CD4-positive, alpha-beta memory T cell (primary cell): ENCODE measurements at regions not wholly inside any gene's neighbourhood (a gene's known extent, or its start where the extent isn't known, plus 50 kb on each side); places are given as distances from the start of the nearest gene placed in this dataset.

ENCODE experiments used
- CTCF ChIA-PET: fragments of 350-600 bp; sonication (Branson Sonifier 250); formaldehyde crosslinking; loops from one replicate; lab custom pipeline; 2021; ENCODE audit warnings: inconsistent platforms; ENCODE audit not compliant: partially characterized antibody; lab: Charles Lee
- POLR2A ChIA-PET: fragments of 350-600 bp; sonication (Branson Sonifier 250); formaldehyde crosslinking; loops from one replicate; lab custom pipeline; 2021; ENCODE audit not compliant: partially characterized antibody; lab: Charles Lee
- DNase-seq, 5 donors: peaks; one replicate each; pipeline versions ENCODE4 v3.0.0 to v3.0.0-alpha.2; 2020 to 2022; ENCODE audit warnings: mixed read lengths in 1 of 5
- H3K27ac ChIP-seq: one replicate; pipeline ENCODE4 v1.7.0; 2013; ENCODE audit warnings: low read depth, low read length
- H3K27me3 ChIP-seq: 2 replicates; pipeline ENCODE4 v1.7.0; 2013; ENCODE audit warnings: mild to moderate bottlenecking, low read length, moderate library complexity; ENCODE audit not compliant: insufficient read depth
- H3K36me3 ChIP-seq: 2 replicates; pipeline ENCODE4 v1.7.0; 2013; ENCODE audit warnings: mild to moderate bottlenecking, low read length, moderate library complexity; ENCODE audit not compliant: insufficient read depth
- H3K4me1 ChIP-seq: 2 replicates; pipeline ENCODE4 v1.7.0; 2013; ENCODE audit warnings: mild to moderate bottlenecking, low read length, moderate library complexity; ENCODE audit not compliant: insufficient read depth
- H3K4me3 ChIP-seq, 2 donors: one replicate each; pipeline ENCODE4 v1.7.0; 2013; ENCODE audit warnings: low read length in 2 of 2, mild to moderate bottlenecking in 1 of 2
- H3K9me3 ChIP-seq, 2 donors: one replicate each; pipeline ENCODE4 v1.7.0; 2013; ENCODE audit warnings: low read length in 2 of 2, control low read depth in 1 of 2; ENCODE audit not compliant: control insufficient read depth in 1 of 2
- H3K27ac Mint-ChIP-seq, 7 donors: one replicate each; pipeline ENCODE4 v1.8.0; 2020 to 2021; ENCODE audit warnings: mixed read lengths in 7 of 7, mild to moderate bottlenecking in 6 of 7, inconsistent platforms in 3 of 7, moderate library complexity in 3 of 7
- H3K27me3 Mint-ChIP-seq, 2 donors: one replicate each; pipeline ENCODE4 v1.8.0; 2020 to 2021; ENCODE audit warnings: mixed read lengths in 2 of 2
- H3K36me3 Mint-ChIP-seq, 2 donors: one replicate each; pipeline ENCODE4 v1.8.0; 2020 to 2021; ENCODE audit warnings: mixed read lengths in 2 of 2, inconsistent platforms in 1 of 2, mild to moderate bottlenecking in 1 of 2
- H3K4me1 Mint-ChIP-seq, 4 donors: one replicate each; pipeline ENCODE4 v1.8.0; 2020 to 2021; ENCODE audit warnings: mixed read lengths in 4 of 4, mild to moderate bottlenecking in 1 of 4
- H3K4me3 Mint-ChIP-seq, 8 donors: one replicate each; pipeline ENCODE4 v1.8.0; 2020 to 2021; ENCODE audit warnings: mixed read lengths in 8 of 8, mild to moderate bottlenecking in 7 of 8, moderate library complexity in 6 of 8, inconsistent platforms in 3 of 8
- H3K9me3 Mint-ChIP-seq, 8 donors: one replicate each; pipeline ENCODE4 v1.8.0; 2020 to 2021; ENCODE audit warnings: mixed read lengths in 8 of 8, mild to moderate bottlenecking in 5 of 8, inconsistent platforms in 3 of 8, moderate library complexity in 1 of 8
- intact Hi-C: fragments of 100-400 bp; cut with micrococcal nuclease; formaldehyde crosslinking; loops from one replicate; pipeline ENCODE4 v1.15.1; 2023

GRCh38 chrX:115459883-115460880, 100.8 kb upstream of the PLS3 start:
- H3K9me3 ChIP-seq: no peaks in the 10 kb centered on the region
- Mint-ChIP-seq H3K27ac (no peak overlapping the region), H3K9me3 (peaks cover 0 to 3% (median 0%) of the 10 kb centered on the region in 8 donors), H3K36me3 (no peaks in the 10 kb centered on the region), H3K27me3 (no peaks in the 10 kb centered on the region), H3K4me1 (no peaks in the 10 kb centered on the region), H3K4me3 (no peak overlapping the region)
- no peaks in the 10 kb centered on the region for H3K27me3 ChIP-seq
- H3K36me3 ChIP-seq: no peaks in the 10 kb centered on the region
- H3K4me3 ChIP-seq: no peak overlapping the region
- no peak for DNase-seq
- ChIA-PET CTCF (no interaction called here), POLR2A (no interaction called here)
- H3K27ac ChIP-seq: no peak overlapping the region
- no peaks in the 10 kb centered on the region for H3K4me1 ChIP-seq
- intact Hi-C loops: no loop called here

DNA sequence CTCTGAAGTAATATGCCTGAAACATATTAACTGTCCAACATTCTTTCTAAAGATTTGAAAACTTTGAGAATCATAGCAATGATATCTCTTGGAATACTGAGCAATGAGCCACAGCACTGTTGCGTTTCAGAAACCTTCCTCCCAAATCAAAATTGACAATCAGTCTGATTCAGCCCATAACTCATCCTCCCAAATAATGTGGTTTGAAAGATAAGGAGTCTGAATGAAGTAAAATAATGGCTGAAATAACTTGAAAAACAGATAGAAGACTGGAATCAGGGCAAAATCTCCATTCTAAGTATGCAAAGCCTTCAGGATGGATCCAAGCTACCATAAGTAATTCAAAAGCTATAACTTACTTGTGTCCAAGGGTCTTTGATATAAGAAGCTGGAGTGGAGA, 98.6 kb upstream of the PLS3 start:
- Mint-ChIP-seq H3K4me3 (no peak overlapping the region), H3K27ac (no peak overlapping the region), H3K4me1 (no peaks in the 10 kb centered on the region), H3K9me3 (no peaks in the 10 kb centered on the region), H3K27me3 (no peaks in the 10 kb centered on the region), H3K36me3 (no peaks in the 10 kb centered on the region)
- intact Hi-C loops: no loop called here
- ChIA-PET POLR2A (no interaction called here), CTCF (no interaction called here)
- DNase-seq: no peak
- H3K36me3 ChIP-seq: no peaks in the 10 kb centered on the region
- H3K4me1 ChIP-seq: no peaks in the 10 kb centered on the region
- H3K27me3 ChIP-seq: no peaks in the 10 kb centered on the region
- H3K27ac ChIP-seq: no peak overlapping the region
- H3K9me3 ChIP-seq: no peaks in the 10 kb centered on the region
- no peak overlapping the region for H3K4me3 ChIP-seq

DNA sequence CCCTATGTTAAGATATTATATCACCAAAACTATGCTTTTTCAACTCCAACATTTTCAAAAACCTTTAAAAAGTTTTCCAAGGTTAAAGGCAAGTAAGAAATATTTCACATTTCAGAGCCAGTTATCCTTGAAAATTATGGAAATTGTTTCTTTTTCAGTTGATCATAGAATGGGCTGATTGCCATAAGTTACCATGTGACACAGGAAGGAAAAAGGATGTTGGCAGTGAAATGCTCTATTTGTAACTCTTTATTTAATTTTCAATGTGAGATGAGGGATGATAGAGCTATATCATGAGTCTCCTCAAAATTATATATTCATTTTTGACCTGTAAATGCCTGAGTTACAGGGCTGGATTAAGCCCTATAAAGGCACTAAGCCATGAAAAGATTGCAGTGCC, 93.0 kb upstream of the PLS3 start:
- H3K4me1 ChIP-seq: no peaks in the 10 kb centered on the region
- Mint-ChIP-seq H3K9me3 (no peaks in the 10 kb centered on the region), H3K27me3 (no peaks in the 10 kb centered on the region), H3K4me1 (no peaks in the 10 kb centered on the region), H3K4me3 (no peak overlapping the region), H3K36me3 (no peaks in the 10 kb centered on the region), H3K27ac (no peak overlapping the region)
- H3K4me3 ChIP-seq: no peak overlapping the region
- intact Hi-C loops: no loop called here
- no peak for DNase-seq
- H3K36me3 ChIP-seq: no peaks in the 10 kb centered on the region
- no peaks in the 10 kb centered on the region for H3K9me3 ChIP-seq
- POLR2A ChIA-PET: no interaction called here
- CTCF ChIA-PET: no interaction called here
- H3K27ac ChIP-seq: no peak overlapping the region
- H3K27me3 ChIP-seq: no peaks in the 10 kb centered on the region

- Mint-ChIP-seq H3K36me3 (no peaks in the 10 kb centered on the region), H3K27me3 (no peaks in the 10 kb centered on the region), H3K4me1 (no peaks in the 10 kb centered on the region), H3K4me3 (no peak overlapping the region), H3K27ac (no peak overlapping the region), H3K9me3 (no peaks in the 10 kb centered on the region)
- intact Hi-C loops: no loop called here
- ChIA-PET POLR2A (no interaction called here), CTCF (no interaction called here)
- Histone ChIP-seq H3K4me1 (no peaks in the 10 kb centered on the region), H3K27me3 (no peaks in the 10 kb centered on the region), H3K9me3 (no peaks in the 10 kb centered on the region), H3K36me3 (no peaks in the 10 kb centered on the region), H3K4me3 (no peak overlapping the region), H3K27ac (no peak overlapping the region)
- no peak for DNase-seq
These were observed 88.8 kb upstream of the PLS3 start for GRCh38 chrX:115472131-115472530.

GRCh38 chrX:115486510-115486909, 74.5 kb upstream of the PLS3 start:
- Histone ChIP-seq H3K4me1 (no peaks in the 10 kb centered on the region), H3K4me3 (no peak overlapping the region), H3K27me3 (no peaks in the 10 kb centered on the region), H3K36me3 (no peaks in the 10 kb centered on the region), H3K27ac (no peak overlapping the region), H3K9me3 (no peaks in the 10 kb centered on the region)
- Mint-ChIP-seq H3K9me3 (peaks cover 0 to 4% (median under 1%) of the 10 kb centered on the region in 8 donors), H3K36me3 (no peaks in the 10 kb centered on the region), H3K4me1 (no peaks in the 10 kb centered on the region), H3K4me3 (no peak overlapping the region), H3K27ac (no peak overlapping the region), H3K27me3 (no peaks in the 10 kb centered on the region)
- CTCF ChIA-PET: no interaction called here
- intact Hi-C loops: no loop called here
- POLR2A ChIA-PET: no interaction called here
- no peak for DNase-seq

GRCh38 chrX:115487608-115488007, 73.4 kb upstream of the PLS3 start:
- Mint-ChIP-seq H3K4me1 (no peaks in the 10 kb centered on the region), H3K4me3 (no peak overlapping the region), H3K27me3 (no peaks in the 10 kb centered on the region), H3K36me3 (no peaks in the 10 kb centered on the region), H3K9me3 (peaks cover 0 to 5% (median under 1%) of the 10 kb centered on the region in 8 donors), H3K27ac (no peak overlapping the region)
- Histone ChIP-seq H3K4me1 (no peaks in the 10 kb centered on the region), H3K9me3 (no peaks in the 10 kb centered on the region), H3K36me3 (no peaks in the 10 kb centered on the region), H3K27me3 (no peaks in the 10 kb centered on the region), H3K27ac (no peak overlapping the region), H3K4me3 (no peak overlapping the region)
- no peak for DNase-seq
- ChIA-PET POLR2A (no interaction called here), CTCF (no interaction called here)
- intact Hi-C loops: no loop called here

GRCh38 chrX:115490814-115491213, 70.2 kb upstream of the PLS3 start:
- Histone ChIP-seq H3K4me1 (no peaks in the 10 kb centered on the region), H3K9me3 (no peaks in the 10 kb centered on the region), H3K27ac (no peak overlapping the region), H3K36me3 (no peaks in the 10 kb centered on the region), H3K27me3 (no peaks in the 10 kb centered on the region), H3K4me3 (no peak overlapping the region)
- Mint-ChIP-seq H3K4me1 (no peaks in the 10 kb centered on the region), H3K4me3 (no peak overlapping the region), H3K27ac (no peak overlapping the region), H3K27me3 (no peaks in the 10 kb centered on the region), H3K9me3 (peaks cover 0 to 5% (median 0%) of the 10 kb centered on the region in 8 donors), H3K36me3 (no peaks in the 10 kb centered on the region)
- POLR2A ChIA-PET: no interaction called here
- intact Hi-C loops: no loop called here
- DNase-seq: no peak
- CTCF ChIA-PET: no interaction called here
